ENCODE measurements at regions not wholly inside any gene's neighbourhood (a gene's known extent, or its start where the extent isn't known, plus 50 kb on each side); places are given as distances from the start of the nearest gene placed in this dataset.

DNA sequence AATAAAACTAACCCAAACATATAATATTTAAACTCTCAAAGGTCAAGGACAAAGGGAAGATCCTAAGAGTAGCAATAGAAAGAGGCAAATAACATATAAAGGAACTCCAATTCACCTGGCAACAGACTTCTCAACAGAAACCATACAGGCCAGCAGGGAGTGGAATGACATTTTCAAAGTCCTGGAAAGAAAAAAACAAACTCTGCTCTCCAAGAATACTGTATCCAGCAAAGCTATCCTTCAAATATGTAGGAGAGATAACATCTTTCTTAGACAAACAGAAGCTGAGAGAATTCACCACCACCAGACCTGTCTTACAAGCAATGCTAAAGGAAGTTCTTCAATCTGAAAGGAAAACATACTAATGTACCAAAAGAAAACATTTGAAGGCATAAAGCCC is 51.5 kb upstream of the TMEM158 start:
- H2AFZ ChIP-seq (ENCODE audit: low read depth, low read length), result no peak overlapping the region
- intact Hi-C loops (cut with micrococcal nuclease) (no loop called here), dilution Hi-C loops (cut with MboI; ENCODE audit: extremely low pct_ligation_motif_present, low sequenced_read_pairs) (no loop called here)
- H3K9ac ChIP-seq (replicated peaks; ENCODE audit: extremely low read depth, insufficient read depth, low read length), result no peak overlapping the region
- no peaks in the 10 kb centered on the region for H3K9me3 ChIP-seq (replicated peaks; ENCODE audit: control insufficient read depth, insufficient read depth, low read length)
- H3K4me3 ChIP-seq (replicated peaks in 1 of 3; ENCODE audit: insufficient read depth in 1 of 3, low read depth in 1 of 3, low read length in 3 of 3), result no peak overlapping the region
- H3K27me3 ChIP-seq (ENCODE audit: control insufficient read depth in 2 of 2, insufficient read depth in 2 of 2, low read length in 2 of 2), result peaks cover 2 to 4% of the 10 kb centered on the region in 2 experiments
- no peaks in the 10 kb centered on the region for H3K4me1 ChIP-seq (ENCODE audit: control insufficient read depth, extremely low read depth, insufficient read depth, low read length)
- BruUV-seq (replicated peaks), result no TSS peak
- H3K27ac ChIP-seq (ENCODE audit: insufficient read depth, low read depth, low read length), result no peak overlapping the region
- H3K36me3 ChIP-seq (ENCODE audit: control insufficient read depth in 2 of 2, extremely low read depth in 1 of 2, insufficient read depth in 2 of 2, low read length in 2 of 2), result no peaks in the 10 kb centered on the region
- no peak for TF ChIP-seq FOS (IDR thresholded peaks at IDR 0.05; ENCODE audit: borderline replicate concordance, insufficient read depth, low read length)
- TF ChIP-seq, protein P1, sequence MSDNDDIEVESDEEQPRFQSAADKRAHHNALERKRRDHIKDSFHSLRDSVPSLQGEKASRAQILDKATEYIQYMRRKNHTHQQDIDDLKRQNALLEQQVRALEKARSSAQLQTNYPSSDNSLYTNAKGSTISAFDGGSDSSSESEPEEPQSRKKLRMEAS (IDR thresholded peaks at IDR 0.05; ENCODE audit: insufficient read depth, insufficient read length), result no peak
- TF ChIP-seq JUN (IDR thresholded peaks at IDR 0.05; ENCODE audit: borderline replicate concordance, insufficient read depth, insufficient read length, low read depth), result no peak
- no peak for TF ChIP-seq MYC (IDR thresholded peaks at IDR 0.05; ENCODE audit: low read depth, low read length)
- no peak for TF ChIP-seq EZH2 (IDR thresholded peaks at IDR 0.05; ENCODE audit: borderline replicate concordance, low read depth, low read length, severe bottlenecking)
- TF ChIP-seq POLR2AphosphoS5 (IDR thresholded peaks at IDR 0.05; ENCODE audit: insufficient read depth, low read depth, low read length), result no peak
- TF ChIP-seq, protein P2, sequence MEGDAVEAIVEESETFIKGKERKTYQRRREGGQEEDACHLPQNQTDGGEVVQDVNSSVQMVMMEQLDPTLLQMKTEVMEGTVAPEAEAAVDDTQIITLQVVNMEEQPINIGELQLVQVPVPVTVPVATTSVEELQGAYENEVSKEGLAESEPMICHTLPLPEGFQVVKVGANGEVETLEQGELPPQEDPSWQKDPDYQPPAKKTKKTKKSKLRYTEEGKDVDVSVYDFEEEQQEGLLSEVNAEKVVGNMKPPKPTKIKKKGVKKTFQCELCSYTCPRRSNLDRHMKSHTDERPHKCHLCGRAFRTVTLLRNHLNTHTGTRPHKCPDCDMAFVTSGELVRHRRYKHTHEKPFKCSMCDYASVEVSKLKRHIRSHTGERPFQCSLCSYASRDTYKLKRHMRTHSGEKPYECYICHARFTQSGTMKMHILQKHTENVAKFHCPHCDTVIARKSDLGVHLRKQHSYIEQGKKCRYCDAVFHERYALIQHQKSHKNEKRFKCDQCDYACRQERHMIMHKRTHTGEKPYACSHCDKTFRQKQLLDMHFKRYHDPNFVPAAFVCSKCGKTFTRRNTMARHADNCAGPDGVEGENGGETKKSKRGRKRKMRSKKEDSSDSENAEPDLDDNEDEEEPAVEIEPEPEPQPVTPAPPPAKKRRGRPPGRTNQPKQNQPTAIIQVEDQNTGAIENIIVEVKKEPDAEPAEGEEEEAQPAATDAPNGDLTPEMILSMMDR (IDR thresholded peaks at IDR 0.05; ENCODE audit: extremely low read depth in 1 of 2, insufficient read depth in 1 of 2, low read depth in 1 of 2, low read length in 2 of 2), result no peak
- TF ChIP-seq POLR2A (IDR thresholded peaks at IDR 0.05; ENCODE audit: low read depth, low read length), result no peak
- no peak for TF ChIP-seq GATA2 (IDR thresholded peaks at IDR 0.05; ENCODE audit: insufficient read depth, insufficient read length, low read depth, low read length)
- no peaks in the 10 kb centered on the region for H4K20me1 ChIP-seq (replicated peaks; ENCODE audit: control insufficient read depth, extremely low read depth, insufficient read depth, low read length)
- ChIA-PET CTCF (no interaction called here), POLR2A (no interaction called here)
- no peaks in the 10 kb centered on the region for H3K79me2 ChIP-seq (ENCODE audit: control insufficient read depth, insufficient read depth, low read length)
- FAIRE-seq (no peak), DNase-seq (ENCODE audit: low read depth, low spot score) (no peak)
- H3K9me1 ChIP-seq (replicated peaks; ENCODE audit: control insufficient read depth, extremely low read depth, insufficient read depth, low read length), result no peaks in the 10 kb centered on the region
- H3K4me2 ChIP-seq (ENCODE audit: insufficient read depth, low read length), result no peak overlapping the region
